ENCODE measurements at regions not wholly inside any gene's neighbourhood (a gene's known extent, or its start where the extent isn't known, plus 50 kb on each side); places are given as distances from the start of the nearest gene placed in this dataset.

- Mint-ChIP-seq H3K27ac (ENCODE audit: unreplicated experiment) (no peak overlapping the region), H3K4me3 (ENCODE audit: unreplicated experiment) (no peak overlapping the region), H3K9me3 (ENCODE audit: unreplicated experiment) (peaks cover 4% of the 10 kb centered on the region), H3K36me3 (ENCODE audit: unreplicated experiment) (no peaks in the 10 kb centered on the region), H3K27me3 (ENCODE audit: unreplicated experiment) (peaks cover 7% of the 10 kb centered on the region), H3K4me1 (ENCODE audit: unreplicated experiment) (no peaks in the 10 kb centered on the region)
- DNase-seq (ENCODE audit: extremely low spot score, unreplicated experiment), result no peak
- TF ChIP-seq CTCF (IDR thresholded peaks at IDR 0.05), result no peak
Measured at GRCh38 chr7:3106361-3106826, 62.7 kb upstream of the CARD11 start.

GRCh38 chr7:3107228-3107763, 63.6 kb upstream of the CARD11 start:
- no peak for TF ChIP-seq CTCF (IDR thresholded peaks at IDR 0.05)
- Mint-ChIP-seq H3K4me1 (ENCODE audit: unreplicated experiment) (no peaks in the 10 kb centered on the region), H3K27me3 (ENCODE audit: unreplicated experiment) (peaks cover 10% of the 10 kb centered on the region), H3K27ac (ENCODE audit: unreplicated experiment) (no peak overlapping the region), H3K9me3 (ENCODE audit: unreplicated experiment) (peaks cover 4% of the 10 kb centered on the region), H3K36me3 (ENCODE audit: unreplicated experiment) (no peaks in the 10 kb centered on the region), H3K4me3 (ENCODE audit: unreplicated experiment) (no peak overlapping the region)
- DNase-seq (ENCODE audit: extremely low spot score, unreplicated experiment), result no peak

- Mint-ChIP-seq H3K4me3 (ENCODE audit: unreplicated experiment) (no peak overlapping the region), H3K27me3 (ENCODE audit: unreplicated experiment) (peaks cover 13% of the 10 kb centered on the region), H3K4me1 (ENCODE audit: unreplicated experiment) (no peaks in the 10 kb centered on the region), H3K36me3 (ENCODE audit: unreplicated experiment) (no peaks in the 10 kb centered on the region), H3K9me3 (ENCODE audit: unreplicated experiment) (peaks cover 4% of the 10 kb centered on the region), H3K27ac (ENCODE audit: unreplicated experiment) (no peak overlapping the region)
- TF ChIP-seq CTCF (IDR thresholded peaks at IDR 0.05), result no peak
- no peak for DNase-seq (ENCODE audit: extremely low spot score, unreplicated experiment)
Measured at GRCh38 chr7:3107889-3108570, 64.4 kb upstream of the CARD11 start.

- Mint-ChIP-seq H3K27me3 (ENCODE audit: unreplicated experiment) (peaks cover 11% of the 10 kb centered on the region), H3K36me3 (ENCODE audit: unreplicated experiment) (no peaks in the 10 kb centered on the region), H3K4me1 (ENCODE audit: unreplicated experiment) (no peaks in the 10 kb centered on the region), H3K4me3 (ENCODE audit: unreplicated experiment) (no peak overlapping the region), H3K27ac (ENCODE audit: unreplicated experiment) (no peak overlapping the region), H3K9me3 (ENCODE audit: unreplicated experiment) (peaks cover 4% of the 10 kb centered on the region)
- no peak for DNase-seq (ENCODE audit: extremely low spot score, unreplicated experiment)
- TF ChIP-seq CTCF (IDR thresholded peaks at IDR 0.05), result no peak
Measured at GRCh38 chr7:3109311-3109915, 65.7 kb upstream of the CARD11 start.

GRCh38 chr7:3112479-3113134, 68.9 kb upstream of the CARD11 start:
- H3K4me3 Mint-ChIP-seq (ENCODE audit: unreplicated experiment), result no peak overlapping the region
- DNase-seq (ENCODE audit: extremely low spot score, unreplicated experiment), result no peak
- no peaks in the 10 kb centered on the region for H3K36me3 Mint-ChIP-seq (ENCODE audit: unreplicated experiment)
- peaks cover 28% of the 10 kb centered on the region for H3K27me3 Mint-ChIP-seq (ENCODE audit: unreplicated experiment)
- no peak overlapping the region for H3K27ac Mint-ChIP-seq (ENCODE audit: unreplicated experiment)
- H3K9me3 Mint-ChIP-seq (ENCODE audit: unreplicated experiment), result peaks cover 4% of the 10 kb centered on the region
- no peaks in the 10 kb centered on the region for H3K4me1 Mint-ChIP-seq (ENCODE audit: unreplicated experiment)
- TF ChIP-seq CTCF (IDR thresholded peaks at IDR 0.05), result no peak
